GM18870 (cell line): ENCODE measurements at regions not wholly inside any gene's neighbourhood (a gene's known extent, or its start where the extent isn't known, plus 50 kb on each side); places are given as distances from the start of the nearest gene placed in this dataset.

ENCODE experiments used
- ATAC-seq: cut with Tn5 transposase; IDR thresholded peaks from one replicate; pipeline ENCODE4 v1.9.1; 2021; ENCODE audit warnings: moderate library complexity; ENCODE audit not compliant: unreplicated experiment

GRCh38 chr15:39061952-39062464 is 497.4 kb upstream of the RASGRP1 start:
- ATAC-seq, result no peak

DNA sequence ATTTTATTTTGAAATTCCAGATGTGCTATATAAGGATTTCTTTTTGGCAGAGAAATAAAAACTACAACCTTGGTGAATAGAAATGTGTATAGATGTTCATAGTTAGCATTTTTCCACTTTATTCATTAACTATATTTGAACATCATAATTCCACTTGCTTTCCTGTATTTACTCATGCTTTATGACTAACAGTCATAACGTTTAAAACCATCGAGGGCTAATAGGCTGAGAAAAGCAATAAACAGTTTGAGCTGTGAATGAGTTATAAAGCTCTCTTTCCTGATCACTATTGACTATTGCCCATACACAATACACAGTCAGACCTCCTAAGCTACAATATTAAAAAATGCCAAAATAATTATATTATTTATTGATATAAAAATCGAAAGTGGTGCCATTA is 502.1 kb upstream of the RASGRP1 start:
- no peak for ATAC-seq

DNA sequence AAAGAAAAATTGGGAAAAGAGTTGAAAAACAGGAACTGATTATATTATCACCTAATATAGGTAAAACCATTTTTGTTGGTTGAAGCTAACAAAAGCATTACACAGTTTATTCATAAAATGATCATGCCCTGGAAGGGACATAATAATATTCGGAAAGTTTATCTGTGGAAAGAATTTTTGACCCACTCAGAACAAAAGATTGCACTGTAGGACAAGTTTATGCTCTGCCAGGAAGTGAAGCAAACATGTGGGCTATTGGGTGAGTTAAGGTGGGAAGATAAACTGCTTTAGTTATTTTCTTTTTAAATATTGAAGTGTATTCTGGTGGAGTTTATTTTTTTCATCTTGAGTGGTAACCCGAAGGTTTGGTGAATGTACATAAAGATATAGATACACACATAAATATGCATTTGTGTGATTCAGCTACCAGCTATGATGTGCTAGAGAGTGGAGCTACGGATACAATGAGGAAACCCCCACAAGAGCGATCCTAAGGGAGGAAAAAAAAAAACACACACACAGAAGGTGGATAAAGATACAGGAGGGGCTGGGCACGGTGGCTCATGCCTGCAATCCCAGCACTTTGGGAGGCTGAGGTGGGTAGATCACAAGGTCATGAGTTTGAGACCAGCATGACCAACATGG is 506.4 kb upstream of the THBS1 start:
- ATAC-seq, result no peak

GRCh38 chr15:39075311-39075710 is 505.6 kb upstream of the THBS1 start:
- ATAC-seq, result no peak

- no peak for ATAC-seq
Measured at GRCh38 chr15:39075756-39076341, 505.0 kb upstream of the THBS1 start.

DNA sequence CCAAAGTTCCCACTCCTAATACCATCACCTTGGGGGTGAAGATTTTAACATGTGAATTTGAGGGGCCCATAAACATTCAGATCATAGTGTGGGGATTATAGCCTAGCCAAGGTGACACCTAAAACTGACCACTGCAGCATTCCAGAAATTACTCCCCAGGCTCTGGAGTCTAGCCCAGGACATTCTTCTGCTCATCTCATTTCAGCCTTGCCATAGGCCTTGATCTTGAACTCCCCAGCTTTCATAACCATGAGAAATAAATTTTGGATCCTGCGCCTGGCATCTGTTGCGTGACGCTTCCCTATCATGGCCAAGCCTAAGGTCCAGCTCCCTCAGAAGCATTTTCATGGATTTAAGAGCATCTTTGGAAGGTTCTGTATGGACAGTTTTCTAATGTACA is 502.9 kb upstream of the THBS1 start:
- ATAC-seq, result no peak

DNA sequence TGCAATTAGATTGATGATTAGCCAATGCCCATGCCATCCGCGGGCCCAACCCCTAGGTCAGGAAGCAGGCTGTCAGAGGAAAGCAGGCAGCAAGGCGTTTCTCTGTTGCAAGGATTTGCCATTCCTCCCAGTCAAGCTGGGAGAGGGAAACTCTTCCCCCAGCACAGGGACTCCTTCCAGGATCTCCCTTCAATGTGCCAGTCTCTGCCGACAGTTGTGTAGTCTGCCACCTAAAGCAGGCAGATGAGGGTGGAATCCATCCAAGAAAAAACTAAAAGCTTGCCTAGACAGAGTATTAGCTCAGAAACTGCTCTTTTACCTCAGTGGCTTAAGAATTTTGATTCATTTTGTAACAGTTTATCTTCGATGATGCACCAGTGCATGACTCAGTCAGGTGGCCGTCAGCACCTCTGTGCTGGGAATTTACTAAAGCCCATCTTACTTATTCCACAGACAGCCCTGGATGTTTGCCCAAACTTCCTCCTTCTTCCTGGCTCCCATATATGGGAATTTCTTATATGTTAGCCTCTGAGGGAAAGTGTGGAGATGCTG is 501.5 kb upstream of the THBS1 start:
- no peak for ATAC-seq

- ATAC-seq, result no peak
Measured at GRCh38 chr15:39083213-39083612, 497.7 kb upstream of the THBS1 start.

GRCh38 chr15:39084674-39085530 is 496.0 kb upstream of the THBS1 start:
- ATAC-seq, result no peak

DNA sequence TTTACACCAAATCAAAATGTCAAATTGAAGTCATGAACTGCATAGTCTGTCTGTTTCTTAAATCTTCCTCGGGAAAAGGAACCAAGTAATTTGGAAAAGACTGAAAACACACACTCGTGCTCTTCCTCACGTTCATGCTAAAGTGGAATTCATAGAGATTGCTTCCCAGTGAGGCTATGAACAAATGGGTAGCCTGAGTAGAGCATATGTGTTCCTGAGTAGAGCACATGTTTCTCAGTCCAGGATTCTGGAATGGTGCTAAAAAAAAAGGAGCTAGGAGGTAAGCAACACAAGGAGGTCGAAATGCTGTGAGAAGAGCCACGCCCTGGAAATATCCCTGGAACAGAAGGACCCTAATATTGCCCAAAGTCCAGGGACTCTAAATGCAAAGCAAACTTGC is 494.2 kb upstream of the THBS1 start:
- ATAC-seq, result no peak

DNA sequence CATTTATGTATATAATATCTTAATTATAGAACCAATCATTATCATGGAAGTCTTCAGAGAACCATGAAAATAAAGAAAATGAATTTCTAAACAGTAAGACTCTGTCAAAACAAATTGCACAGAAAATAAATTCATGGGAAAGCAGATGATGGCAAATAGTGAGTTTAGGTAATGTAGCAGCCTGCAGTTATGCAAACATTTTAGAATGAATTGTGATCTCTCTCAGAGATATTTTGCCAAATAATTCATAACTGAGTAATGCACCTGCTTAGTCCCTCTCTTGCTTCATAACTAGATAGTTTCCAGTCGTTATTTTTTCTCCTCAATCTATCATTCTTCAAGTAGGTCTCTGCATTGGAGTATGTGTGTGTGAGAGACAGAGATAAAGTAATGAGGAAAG is 492.7 kb upstream of the THBS1 start:
- no peak for ATAC-seq

DNA sequence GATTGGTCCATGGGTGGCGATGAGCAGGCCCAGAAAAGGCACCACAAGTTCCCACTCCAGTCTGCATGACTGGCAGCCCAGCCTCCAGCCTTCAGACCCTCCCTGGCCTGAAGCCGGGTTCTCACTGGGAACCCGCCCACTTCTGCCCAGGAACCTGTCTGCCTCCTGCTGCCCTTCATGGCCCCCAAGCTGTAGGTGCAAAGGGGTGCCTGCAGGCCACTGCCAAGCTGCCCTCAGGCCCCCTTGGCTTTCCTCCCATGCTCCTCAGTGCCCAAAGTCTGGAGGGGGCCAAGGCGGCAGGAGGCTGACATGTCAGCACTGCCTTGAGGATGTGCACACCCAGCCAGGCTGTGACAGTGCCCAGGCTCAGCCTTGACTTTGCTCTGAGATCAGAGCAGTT is 488.5 kb upstream of the THBS1 start:
- no peak for ATAC-seq

- no peak for ATAC-seq
Measured at GRCh38 chr15:39092761-39093160, 488.1 kb upstream of the THBS1 start.

- no peak for ATAC-seq
Measured at GRCh38 chr15:39094116-39094515, 486.8 kb upstream of the THBS1 start.

DNA sequence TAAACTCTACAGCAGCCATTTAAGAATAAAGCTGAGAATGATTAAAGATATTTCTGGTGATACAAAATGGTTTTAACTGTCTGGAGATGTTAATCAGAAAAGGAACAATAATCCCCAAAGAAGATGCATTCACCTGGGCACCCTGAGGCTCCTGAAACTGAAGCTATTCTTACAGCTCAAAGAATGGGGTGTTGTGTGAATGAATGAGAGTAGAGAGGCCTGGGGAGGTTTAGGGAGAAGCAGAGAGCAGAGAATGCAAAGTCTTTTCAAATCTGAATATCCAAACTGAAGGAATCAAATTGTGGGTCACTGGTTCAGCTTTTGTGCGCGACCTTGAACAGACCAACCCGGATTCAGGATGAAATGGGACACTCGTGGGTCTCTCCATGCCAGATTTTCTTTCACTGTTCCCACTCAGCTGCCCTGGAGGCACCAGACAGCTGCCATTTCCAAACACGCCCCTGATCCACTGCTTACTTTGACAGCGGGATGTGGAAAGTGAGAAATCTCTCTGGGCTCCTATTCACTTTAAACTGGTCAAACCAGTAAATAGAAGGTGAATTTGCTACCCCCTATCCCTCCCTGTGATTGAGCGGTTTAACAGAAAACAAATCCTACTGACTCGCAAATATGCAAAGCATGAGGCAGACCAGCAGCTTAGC is 485.5 kb upstream of the THBS1 start:
- no peak for ATAC-seq

DNA sequence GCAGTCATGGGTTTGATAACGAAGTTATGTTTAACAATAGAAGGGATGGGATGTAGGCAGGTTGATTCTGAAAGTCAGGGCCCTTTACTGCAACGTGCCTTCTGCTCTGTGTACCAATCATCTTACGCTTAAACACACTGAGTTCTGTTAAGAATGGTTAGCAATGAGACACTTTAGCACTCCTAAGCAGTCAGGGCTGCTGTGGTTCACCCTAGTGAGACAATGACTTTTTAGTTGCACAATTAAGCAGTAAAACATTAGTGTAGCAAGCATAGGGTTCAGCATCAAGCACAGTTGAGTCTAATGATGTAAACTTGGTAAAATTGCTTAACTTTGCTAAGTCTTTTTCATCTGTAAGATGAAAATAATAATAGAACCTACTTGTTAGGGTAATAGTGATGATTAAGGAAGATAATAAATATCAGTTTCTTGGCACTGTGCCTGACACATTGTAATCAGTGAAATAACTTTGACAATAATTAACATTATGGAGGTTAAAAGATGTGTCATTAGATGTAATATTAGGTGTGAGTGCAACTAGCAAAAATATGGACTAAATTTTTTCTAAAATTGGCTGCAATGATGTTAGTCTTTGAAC is 484.2 kb upstream of the THBS1 start:
- no peak for ATAC-seq

DNA sequence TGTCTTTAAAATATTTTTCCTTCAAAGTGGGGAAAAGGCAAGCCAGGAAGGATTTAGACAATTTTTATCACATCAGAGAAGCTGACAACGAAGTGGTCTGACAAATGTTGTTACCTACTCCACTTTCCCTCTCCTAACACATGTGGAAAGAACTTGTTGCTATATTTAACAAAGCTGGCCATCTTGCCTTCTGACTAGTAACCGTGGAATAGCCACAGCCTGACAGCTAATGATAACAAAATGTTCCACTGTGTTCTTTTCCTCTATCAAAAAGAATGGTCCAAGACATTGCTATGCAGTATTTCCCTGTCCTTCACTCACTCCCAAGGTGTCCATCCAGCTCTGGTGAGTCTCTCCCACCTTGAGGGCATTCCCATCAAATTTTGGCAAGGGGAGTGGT is 481.4 kb upstream of the THBS1 start:
- ATAC-seq, result no peak

GRCh38 chr15:39100106-39100660 is 480.7 kb upstream of the THBS1 start:
- no peak for ATAC-seq

DNA sequence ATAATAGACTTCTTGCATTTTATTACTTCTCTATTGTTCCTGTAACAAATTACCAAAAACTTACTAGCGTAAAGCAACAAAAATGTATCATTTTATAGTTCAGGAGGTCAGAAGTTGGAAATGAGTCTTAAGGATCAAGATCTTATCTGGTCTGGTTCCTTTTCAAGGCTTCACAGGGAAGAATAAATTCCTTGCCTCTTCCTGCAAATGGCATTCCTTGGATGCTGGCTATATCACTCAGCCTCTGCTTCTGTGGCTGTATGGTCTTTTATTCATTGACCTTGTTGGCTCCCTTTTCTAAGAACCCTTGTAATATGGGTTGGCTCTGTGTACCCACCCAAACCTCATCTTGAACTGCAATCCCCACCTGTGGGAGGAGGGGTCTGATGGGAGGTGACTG is 478.4 kb upstream of the THBS1 start:
- no peak for ATAC-seq

- ATAC-seq, result no peak
Measured at GRCh38 chr15:39106950-39107349, 473.9 kb upstream of the THBS1 start.
